ENCODE measurements at regions not wholly inside any gene's neighbourhood (a gene's known extent, or its start where the extent isn't known, plus 50 kb on each side); places are given as distances from the start of the nearest gene placed in this dataset.
"Not testable (repeated sequence)": the region's sequence is repeated elsewhere in the genome, so short reads cannot be mapped to it uniquely, and the experiment has no call there.

DNA sequence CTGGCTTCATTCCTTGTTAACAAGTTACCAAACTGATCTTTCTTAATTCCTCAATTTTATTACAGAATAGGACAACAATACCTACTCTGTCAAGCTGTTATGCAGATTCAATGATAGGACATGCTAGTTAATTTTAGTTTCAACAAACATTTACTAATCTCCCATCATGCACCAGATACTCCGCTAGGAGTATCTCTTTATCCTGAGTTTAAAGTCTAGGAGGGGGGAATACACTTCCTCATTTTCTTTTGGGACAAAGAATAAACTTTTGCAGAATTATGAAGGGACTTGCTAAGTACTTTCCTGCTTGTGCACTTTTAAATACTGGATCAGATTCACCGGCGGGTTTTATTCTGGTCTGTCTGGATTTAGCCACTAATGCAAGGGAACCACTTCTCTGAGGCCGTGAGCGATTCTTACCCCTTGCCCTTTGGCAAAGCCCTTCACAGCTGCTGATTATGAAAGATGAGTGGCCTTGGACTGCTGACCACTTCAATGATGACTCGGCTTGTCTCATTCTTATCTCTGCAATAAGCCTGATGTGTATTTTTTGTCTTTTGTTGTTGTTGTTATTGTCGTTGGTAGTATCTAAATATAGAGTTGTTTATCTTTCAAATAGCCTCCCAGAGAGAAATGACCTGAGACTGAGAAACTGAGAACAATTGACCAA is 73.9 kb downstream of the RMI1 start:
- no peak for DNase-seq

DNA sequence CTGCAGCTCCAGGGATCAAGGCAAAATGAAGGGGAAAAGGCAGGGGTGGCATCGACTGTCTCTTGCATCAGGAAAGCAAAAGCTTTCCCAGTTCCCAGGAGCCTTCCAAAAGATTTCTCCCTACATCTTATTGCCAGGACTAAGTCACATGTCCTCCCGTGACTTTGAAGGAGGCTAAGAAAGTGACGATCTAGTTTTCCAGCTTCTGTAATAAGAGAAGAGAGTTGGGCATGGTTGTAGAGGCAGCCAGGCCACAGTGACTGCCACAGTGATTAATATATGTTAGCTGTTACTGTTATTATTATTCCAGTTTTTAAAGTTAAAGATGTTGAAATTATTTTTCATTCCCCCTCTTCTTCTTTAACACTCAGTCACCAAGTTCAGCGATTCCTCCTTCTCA is 77.1 kb downstream of the RMI1 start:
- DNase-seq = no peak

DNA sequence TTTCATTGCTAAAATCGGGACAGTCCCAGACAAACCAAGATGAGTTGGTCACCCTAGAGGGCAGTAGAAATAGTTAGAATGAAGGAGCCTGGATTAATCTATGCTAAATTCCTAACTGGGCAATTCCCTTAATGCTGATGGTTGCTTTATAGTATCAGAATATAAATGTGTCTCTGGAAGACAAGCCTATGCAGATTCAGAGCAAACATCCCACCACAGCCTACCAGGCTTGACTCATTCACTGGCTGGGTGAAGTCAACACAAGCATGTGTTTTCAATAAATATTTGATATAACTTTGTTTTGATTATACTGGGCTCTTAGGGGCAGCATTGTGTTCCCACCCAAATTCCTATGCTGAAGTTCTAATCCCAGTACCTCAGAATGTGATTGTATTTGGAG is 79.3 kb downstream of the RMI1 start:
- no peak for DNase-seq

DNA sequence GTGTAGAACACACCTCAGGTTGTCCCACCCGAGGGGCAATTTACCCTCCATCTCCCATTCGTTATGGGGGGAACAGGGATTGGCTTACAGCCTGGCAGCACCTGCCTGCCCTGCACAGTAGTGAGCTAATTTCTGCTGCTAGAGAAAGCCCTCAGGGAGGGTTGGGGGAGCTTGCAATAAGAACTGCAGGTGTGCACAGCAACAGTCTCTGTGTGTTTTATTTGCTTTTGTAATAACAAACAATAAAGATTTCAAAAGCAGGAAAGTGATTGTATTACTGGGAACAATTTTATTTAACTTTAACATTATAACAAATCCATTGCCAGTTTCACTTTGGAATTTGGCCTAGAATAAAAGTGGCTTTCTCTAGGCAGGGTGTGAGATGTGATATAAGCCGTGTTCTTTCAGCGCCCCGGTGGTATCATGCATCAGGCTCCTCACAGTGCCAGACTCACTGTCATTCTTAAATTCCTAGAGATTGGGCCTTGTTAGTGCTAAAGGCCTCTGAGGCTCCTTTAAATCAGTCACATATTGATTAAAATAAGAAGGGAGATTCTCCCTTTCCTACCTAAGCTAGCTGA is 81.1 kb downstream of the RMI1 start:
- DNase-seq = no peak

DNA sequence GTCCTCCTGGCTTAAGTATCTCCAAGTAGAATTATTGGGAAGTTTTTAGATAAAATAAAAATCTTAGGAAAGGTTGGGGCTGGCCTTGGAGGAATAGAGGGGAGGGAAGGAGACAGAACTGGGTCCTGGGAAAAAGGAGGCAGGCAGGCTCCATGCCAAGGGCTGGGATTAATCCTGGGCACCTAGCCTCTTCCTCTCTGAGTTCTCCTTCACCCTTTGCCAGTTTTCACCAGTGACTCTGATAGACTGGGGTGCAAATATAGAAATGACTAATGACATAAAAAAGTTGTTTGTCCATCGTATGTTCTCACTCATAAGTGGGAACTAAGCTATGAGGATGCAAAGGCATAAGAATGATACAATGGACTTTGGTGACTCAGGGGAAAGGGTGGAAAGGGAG is 81.9 kb downstream of the RMI1 start:
- no peak for DNase-seq

DNA sequence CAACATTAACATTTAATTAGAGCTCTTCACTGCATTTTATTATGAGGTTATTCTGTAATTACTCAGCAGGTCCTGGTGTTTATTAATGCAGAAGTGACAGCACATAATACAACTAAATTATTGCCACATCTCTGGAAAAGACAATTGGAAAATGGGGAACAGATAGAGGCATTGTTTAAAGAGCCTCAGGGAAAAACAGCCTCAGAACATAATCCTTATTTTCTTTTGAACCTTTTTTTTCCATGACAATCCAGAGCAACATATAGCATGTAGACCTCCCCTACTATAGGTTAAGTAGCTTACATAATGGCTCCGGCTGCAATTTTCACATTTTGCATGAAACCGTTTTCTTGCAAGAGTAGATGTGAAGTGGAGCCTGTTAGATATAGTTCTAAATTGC is 87.2 kb downstream of the RMI1 start:
- DNase-seq = no peak

DNA sequence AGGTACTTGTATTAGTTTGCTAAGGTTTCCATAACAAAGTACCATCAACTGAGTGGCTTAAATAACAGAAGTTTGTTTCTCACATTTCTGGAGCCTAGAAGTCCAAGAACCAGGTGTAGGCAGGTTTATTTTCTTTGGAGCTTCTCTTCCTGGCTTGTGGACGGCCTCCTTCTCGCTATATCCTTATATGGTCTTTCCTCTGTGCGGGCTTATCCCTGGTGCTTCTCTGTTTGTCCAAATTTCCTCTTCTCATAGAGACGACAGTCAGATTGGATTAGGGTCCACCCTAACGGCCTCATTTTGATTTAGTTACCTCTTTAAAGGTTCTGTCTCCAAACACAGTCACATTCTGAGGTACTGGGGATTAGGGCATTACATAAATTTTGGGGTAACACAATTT is 88.3 kb downstream of the RMI1 start:
- no peak for DNase-seq

DNA sequence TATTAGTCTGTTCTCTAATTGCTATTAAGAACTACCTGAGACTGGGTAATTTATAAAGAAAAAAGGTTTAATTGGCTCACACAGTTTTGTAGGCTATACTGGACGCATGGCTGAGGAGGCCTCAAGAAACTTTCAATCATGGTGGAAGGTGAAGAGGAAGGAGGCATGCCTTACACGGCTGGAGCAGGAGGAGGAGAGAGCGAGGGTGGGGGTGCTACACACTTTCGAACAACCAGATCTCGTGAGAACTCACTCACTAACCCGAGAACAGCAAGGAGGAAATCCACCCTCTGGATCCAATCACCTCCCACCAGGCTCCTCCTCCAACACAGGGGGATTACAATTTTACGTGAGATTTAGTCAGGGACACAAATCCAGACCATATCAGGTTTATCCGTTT is 90.0 kb downstream of the RMI1 start:
- no peak for DNase-seq

DNA sequence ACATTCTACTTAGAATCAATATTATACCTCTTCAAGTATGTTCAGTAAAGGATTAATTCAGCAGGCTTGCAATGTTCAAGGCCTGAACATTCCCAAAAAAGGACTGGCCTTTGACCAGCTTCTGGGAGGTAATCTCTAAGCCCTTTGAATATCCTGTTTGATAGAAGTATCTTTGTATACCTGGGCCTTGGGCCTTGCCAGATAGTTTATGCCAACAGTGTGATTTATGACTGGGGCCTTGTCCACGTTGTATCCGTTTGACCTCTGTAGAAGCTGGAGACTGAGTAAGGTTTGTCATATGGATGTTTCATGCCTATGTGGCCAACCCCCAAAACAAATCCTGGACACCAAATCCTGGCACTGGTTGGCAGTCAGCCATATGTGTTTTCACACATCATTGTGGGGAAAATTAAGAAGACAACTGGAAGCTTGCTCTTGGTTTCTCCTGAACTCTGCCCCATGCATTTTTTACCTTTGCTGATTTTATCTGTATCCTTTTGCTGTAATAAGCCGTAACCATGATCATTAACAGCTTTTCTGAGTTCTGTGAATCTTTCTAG is 92.1 kb downstream of the RMI1 start:
- no peak for DNase-seq

DNA sequence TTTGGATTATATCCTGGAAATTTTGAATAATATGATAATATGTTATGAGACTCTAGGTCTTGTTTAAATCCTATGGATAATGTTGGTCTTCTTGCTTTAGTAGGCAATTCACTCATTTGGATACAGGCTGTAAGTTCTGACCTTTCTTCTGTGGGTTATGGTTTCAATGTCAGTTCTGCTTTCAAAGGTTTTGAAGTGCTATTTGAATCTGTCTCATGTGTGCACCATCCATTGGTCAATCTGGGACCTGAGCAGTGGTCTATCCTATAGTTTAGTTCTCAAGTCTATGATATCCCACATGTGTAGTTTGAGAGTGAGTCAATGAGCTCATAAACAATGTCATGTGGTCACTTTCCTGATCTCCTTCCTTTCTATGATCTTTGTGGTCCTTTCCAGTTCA is 94.4 kb downstream of the RMI1 start:
- DNase-seq = no peak

DNA sequence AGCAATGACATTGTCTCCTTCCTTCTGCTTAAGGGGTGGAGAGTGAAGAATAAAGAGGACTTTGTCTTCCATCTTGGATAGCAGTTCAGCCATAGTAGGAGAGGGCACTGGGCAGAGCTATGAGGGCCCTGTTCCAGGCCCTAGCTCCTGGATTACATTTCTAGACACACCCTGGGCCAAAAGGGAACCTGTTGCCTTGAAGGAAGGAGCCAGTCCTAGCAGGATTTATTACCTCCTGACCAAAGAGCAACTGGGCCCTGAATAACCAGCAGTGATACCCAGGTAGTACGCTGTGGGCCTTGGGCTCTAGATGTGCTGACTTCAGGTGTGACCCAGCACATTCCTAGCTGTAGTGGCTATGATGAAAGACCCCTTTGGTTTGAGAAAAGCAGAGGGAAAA is 95.8 kb downstream of the RMI1 start:
- no peak for DNase-seq

DNA sequence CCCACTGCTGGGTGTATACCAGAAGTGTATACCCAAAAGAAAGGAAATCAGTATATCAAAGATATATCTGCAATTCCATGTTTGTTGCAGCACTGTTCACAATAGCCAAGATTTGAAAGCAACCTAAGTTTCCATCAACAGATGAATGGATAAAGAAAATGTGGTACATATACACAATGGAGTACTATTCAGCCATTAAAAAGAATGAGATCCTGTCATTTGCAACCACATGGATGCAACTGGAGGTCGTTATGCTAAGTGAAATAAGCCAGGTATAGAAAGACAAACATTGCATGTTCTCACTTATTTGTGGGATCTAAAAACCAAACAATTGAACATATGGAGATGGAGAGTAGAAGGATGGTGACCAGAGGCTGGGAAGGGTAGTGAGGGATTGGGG is 97.2 kb downstream of the RMI1 start:
- DNase-seq = not testable (repeated sequence)

DNA sequence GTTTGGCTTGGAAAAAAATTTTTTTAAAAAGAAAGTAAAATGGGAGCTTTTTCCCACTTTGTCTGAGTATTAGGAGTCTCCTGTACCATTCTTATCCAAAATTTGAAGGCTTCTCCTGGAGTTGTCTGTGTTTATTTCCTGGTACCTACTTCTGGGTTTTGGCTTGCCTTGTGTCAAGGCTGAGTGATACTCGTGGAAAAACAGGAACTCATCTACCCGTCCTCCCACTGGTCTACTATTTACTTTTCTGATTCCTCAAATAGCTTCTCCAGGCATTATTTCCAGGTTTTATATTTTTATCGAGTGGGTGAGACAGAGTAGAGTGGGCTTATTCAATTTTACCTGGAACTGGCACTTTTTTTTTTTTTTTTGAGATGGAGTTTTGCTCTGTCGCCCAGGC is 99.4 kb downstream of the RMI1 start:
- DNase-seq = no peak

DNA sequence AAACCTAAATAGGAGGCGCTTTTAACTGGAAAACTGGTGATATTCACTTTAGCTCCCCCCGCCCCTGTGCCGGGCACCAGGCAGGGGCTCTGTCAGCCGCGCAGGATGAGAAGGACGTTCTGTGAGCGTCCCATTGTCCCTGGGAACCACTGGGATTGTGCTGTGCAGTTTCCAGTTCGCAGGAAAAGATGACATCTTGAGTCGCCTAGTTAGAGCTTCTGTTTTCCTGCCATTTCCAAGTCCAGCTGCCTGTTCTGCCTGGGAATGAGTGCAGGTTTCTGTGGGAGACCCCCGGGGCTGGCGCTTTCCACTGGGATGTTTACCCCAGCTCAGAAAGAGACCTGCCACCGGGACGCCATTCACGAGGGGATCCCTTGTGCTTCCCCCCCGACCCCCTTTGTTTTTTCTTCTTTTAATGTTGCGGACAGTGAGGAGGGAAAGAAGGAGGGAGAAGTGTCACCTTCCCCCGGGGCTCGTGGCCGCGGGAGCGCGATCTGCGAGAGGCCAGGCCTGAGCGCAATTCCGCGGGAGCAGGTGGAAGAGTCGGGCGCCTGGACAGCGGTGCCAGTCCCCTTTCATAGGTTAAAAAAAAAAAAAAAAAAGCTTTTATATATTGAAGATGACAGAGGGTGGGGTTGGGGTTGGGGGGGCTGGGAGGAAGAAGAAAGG is 121.5 kb downstream of the RMI1 start:
- DNase-seq = no peak

DNA sequence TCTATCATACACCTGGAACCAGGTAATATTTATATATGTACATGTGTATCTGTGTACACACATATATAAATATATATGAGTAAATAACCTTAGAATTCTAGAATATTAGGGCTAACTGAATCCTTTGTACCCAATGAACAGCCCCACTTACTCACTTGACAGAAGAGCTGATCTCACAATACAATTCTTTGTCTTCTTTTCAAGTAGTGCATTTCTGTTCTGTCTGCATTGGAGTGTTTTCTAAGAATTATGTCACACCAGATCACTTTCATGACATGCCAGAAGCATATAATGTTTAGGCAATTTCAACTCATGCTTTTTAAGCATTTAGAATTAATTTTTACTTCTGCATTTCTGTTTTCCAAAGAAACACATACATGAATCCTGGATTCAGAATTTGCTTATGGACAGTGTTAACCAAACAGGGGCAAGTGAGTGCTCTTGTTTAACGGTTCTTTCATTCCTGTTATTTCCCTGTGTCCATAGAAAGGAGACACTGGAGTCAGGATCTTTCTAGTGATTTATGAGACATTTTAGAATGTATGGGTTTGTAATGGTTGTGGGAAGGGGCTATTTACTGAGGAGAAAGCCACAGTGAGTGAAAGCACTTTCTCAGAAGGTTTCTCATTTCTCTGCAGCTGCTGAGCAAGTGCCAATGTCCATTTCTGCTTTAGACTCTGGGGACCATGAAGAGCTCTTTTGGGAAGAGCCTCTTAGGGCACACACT is 123.2 kb downstream of the RMI1 start:
- no peak for DNase-seq

DNA sequence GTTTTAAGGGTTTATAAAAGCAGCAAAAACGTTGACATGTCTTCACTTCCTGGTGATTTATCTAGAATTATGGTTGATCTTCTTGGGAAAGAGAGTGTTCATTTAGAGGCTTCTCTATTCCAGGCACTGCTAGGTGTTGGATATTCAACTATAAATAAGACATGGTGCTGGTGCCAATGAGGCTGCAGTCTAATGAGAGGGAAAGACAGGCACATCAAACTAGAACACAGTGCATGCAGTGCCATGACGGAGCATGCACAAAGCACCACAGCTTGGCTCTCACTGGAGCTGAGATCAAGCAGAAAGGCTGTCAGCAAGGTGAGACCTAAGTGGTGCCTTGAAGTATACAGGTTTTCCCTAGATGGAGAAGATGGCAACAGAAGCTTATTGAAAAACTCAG is 126.5 kb downstream of the RMI1 start:
- DNase-seq = no peak

DNA sequence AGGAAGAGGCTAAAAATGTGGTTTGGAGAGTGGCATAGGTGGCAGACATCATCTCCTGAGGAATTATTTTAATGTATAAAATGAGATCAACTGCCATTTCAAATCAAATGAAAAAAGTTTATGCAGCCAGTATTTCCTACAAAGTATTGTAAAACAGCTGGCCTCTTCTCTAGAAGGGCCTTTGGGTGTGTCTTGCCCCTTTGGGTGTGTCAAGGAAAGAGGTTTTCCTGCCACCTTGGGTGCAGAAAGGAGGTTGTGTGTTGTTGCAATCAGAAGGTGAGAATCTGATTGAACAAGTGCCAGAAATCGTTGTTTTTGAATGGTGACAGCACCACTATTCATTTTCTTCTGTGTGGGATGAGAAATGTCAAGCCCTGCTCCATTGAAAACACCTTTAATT is 127.4 kb downstream of the RMI1 start:
- DNase-seq = no peak

DNA sequence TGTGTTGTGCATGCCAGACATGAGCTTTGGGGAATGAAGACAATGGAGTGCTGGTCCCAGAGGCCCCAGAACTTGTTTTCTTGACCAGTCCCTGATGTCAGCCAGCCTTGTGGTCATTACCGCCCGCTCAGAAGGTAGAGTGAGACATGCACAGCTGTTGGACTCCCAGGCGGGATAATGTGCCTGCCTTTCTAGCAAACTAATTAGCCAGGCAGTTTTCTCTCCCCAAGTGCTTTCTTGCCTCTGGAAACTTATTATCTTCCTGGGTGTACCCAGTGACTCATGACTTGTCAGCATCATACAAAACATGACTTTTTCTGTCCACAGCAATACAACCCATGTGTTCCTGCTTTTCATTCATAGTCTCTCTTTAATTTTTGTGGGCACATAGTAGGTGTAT is 131.1 kb downstream of the RMI1 start:
- no peak for DNase-seq

DNA sequence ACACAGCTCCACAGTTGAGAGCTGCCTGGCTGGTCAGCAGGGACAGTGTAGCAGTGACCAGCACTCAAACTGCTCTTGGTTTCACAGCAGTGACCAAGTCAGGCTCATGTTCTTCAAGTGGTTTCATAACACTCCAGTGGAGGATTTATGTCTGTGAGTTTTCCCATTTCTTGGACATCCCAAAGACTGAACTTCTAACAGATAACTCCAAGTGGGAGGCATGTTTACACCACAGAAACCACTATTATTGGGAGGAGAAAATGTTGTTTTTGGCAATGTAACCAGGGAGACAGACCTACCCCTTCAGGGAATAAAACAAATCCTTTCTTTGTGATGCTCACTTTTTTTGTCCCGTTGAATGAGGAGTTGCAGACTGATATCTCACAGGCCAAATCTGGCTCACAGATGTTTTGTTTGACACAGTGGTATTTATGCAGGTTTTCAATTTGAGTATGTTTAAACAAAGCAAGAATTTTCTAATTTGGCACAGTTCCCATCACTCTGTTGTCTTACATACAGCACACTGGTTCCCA is 141.5 kb downstream of the RMI1 start:
- DNase-seq = no peak

DNA sequence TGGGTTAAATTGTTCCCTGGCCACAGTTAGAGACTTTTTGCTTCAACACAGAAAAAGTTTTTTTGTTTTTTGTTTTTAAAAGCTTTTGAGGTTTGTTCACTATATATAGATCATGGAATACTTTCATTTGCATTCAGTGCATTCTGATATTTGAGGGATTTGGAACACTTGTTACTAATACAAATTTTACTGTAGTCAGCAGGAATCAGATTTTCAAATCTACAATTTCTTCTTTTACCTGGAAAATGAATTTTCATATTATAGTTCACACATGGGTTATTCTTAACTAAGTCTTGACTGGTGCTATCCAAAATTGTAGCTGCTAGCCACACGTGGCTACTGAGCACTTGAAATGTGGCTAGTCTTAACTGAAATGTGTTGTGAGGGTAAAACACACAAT is 142.0 kb downstream of the RMI1 start:
- DNase-seq = no peak

DNA sequence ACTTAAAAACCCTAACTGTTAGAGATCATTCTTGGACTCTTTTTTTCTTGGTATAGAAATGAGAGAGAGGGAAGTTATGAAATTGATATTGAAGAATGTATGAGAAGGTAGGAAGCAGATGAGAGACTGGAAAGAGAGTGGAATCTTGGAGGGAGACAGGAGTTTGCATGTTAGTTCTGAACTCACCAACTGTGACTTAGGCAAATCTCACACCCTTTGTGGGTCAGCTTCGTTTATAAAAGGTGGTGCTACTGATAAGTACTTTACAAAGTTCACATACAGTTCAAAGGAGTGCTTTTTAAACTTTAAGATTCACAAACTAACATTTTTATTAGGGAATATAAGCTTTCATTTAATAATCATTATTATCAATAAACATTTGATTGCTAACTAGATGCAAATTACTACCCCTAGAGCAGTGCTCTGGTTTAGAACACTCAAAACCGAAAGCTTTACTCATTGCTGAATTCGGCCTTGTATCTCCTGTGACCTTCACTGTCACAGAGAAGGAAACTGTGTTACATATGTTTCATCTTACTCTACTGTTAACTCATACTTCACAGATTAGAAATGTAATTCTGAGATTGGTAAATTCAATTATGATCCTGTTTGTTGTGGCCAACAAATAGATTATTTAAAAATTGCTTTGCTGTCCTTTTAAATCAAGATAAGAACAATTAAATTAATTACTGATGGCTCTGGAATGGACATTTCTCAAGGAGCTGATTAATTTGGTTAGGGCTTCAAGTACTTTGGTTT is 143.2 kb downstream of the RMI1 start:
- DNase-seq = no peak

DNA sequence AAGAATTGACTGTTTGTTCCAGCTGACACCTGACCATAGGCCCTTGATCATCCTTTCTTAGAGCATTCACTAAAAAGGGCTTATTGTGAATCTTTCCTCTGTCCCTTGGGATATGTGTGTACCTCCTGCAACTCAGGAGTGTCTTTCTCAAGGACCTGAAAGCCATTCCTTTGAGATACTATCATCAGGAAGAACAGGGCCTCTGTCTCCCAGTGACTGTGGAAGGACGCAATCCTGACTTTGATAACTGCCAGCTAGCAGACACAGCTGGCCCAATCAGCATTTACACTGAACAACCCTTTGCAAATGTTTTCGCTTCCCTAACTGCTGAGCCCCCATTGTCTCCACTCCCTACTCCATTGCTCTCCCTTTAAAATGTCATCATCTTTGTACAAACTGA is 144.4 kb downstream of the RMI1 start:
- no peak for DNase-seq

DNA sequence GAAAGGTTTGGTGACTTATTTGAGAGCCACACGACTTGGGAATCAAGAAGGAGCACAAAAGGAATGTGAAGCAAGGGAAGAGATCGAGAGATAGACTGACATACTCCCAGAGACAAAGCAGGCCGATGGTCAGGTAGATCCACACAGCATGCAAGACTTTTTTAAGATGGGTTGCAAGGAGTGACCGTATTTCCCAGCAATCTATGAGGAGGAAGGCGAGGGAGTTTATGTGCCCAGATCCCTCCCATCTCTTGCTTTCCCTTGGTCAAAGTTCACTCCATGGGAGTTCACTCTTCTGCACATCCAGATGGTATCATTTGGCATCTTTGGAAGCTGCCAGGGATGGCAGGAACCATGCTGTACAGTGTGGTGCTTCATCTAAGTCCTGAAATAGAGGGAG is 148.9 kb downstream of the RMI1 start:
- no peak for DNase-seq
